NCI-H2081 treated with DMSO at 0.1 percent for 48 hours (cell line): ENCODE measurements at regions not wholly inside any gene's neighbourhood (a gene's known extent, or its start where the extent isn't known, plus 50 kb on each side); places are given as distances from the start of the nearest gene placed in this dataset.
"Not testable (repeated sequence)": the region's sequence is repeated elsewhere in the genome, so short reads cannot be mapped to it uniquely, and the experiment has no call there.

Experiments used
- DNase-seq: peaks from one replicate; lab custom pipeline; 2025; lab: John Stamatoyannopoulos, UW

DNA sequence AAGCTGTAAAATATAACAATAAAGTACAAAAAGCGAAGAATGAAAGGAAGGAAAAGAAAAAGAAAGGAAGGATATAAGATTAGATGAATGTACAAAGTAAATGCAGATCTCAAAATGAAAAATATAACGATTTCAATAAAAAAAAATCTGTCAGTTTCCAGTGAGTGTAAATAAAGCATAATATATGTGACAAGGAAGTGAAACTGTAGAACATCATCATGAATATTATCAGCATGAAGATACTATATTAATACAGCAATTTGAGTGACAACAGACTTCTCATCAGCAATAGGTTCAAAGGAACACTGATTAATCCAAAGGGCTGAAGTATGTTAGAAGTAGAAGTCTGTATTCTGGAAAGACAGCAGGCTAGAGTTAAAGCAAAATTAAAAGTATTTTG, 659.5 kb upstream of the MBL2 start:
- DNase-seq: no peak

DNA sequence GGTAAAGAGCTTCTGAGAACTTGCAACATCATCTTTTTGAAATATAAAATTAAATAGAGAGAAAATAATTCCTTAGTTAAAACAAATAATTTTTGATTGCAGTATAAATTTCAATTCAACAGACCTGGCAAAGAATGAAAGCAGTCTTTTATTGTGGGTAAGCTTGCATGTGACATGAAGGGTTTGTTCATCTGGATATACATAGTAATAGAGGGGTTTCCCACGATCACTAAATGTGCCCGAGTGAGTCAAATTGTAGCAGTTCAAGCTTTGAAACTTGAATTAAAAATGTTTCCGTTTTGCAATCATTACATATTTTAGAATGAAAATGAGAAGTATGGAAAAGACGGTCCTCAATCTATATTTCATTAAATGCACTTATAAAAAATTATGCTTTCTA, 658.4 kb upstream of the MBL2 start:
- no peak for DNase-seq

DNA sequence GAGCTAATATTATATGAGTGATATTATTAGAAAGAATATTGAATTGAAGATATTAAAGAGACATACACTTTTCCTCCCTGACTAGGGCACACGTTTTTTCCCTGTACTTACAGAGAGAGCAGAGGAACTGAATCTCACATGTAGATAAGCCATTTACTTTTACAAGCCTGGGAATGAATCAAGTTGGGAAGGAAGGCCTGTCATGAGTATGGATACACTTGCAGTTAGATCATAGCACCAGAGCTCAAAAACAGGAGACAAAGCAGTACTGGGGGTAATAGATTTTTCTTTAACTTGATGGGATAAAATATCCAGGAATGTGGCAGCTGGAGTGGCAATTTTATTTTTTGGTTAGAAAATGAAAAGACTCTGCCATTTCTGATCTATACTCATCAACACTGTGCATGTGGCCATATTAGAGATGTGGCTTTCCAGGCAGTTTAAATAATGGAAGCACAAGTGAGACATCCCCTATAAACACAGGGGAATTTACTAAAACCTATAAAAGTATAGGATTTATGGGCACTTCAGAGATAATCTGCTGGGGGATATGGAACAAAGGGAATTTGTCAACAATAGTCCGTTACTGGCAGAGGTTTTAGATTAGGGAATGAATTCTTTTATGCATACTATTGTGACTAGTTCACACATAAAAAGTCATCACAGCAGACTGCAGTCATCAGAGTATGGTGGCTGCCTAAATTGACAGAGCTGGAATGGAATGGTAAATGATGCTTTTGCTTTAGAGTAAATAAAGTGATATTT, 657.7 kb upstream of the MBL2 start:
- DNase-seq: no peak

DNA sequence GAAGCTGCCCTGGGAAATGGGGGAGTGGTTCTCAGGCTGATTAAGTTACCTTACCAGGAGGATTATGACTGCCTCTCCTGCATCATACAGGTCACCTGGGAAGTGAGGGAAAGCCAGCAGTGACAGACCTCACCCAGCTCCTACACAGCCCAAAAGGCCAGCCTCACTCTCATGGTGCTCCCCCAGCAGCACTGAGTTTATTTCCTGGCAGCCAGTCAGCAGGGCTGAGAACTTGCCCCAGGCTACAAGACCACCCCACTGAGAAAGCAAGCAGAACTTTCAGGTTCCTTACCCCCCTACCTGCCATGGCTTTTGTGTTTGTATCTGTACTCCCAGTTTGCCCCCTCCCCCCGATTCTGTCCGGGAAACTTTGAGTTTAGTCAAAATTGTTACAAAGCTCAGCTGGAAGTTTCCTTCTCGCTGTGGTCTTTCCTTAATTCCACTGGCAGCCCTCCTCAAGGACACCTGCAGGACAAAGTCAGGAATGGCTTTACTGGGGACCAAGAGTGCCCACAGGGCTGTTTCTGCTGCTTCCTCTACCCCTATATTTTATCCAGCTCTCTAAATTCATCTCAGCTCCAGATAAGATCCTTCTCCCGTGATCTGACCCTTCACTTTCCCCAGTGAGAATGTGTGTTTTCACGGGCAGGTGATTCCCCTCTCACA, 649.8 kb upstream of the MBL2 start:
- DNase-seq: no peak

- DNase-seq: no peak
These were observed 640.1 kb upstream of the MBL2 start for GRCh38 chr10:53412651-53413050.

- DNase-seq: no peak
These were observed 633.9 kb upstream of the MBL2 start for GRCh38 chr10:53406532-53406931.

DNA sequence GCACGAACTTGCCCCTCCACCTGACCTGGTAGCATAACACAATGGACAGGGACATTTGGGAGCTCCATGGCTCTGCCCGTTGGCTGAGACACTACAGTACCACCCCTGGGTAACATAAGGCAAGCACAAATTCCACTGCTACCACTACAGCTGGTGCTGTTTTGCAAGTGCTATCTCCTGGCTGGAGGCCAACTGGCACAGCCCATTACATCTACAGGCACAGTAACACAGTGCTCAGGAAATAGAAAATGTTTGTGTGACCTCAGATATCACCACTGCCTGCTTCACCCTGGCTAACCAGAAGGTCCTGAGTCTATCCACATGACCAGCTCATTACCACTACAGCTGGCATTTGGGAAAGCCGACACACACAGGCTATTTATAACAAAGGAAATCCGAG, 631.1 kb upstream of the MBL2 start:
- DNase-seq: no peak

DNA sequence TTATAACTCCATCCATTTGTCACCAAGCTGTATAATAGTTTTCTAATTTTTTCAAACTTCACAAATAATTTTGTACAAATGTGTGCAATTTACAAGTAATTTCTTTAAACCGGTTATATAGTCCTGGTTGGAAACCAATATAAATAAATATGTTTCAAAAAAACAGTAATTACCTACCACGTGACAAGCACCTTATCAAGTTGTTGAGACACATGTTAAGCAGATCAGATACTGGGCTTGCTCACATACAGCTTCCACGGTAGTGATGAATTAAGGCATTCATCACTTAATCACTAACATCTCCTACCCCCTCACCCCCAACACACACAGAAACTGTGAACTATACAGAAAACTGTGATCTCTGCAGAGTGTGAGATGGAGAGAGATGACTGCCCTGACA, 630.0 kb upstream of the MBL2 start:
- no peak for DNase-seq

DNA sequence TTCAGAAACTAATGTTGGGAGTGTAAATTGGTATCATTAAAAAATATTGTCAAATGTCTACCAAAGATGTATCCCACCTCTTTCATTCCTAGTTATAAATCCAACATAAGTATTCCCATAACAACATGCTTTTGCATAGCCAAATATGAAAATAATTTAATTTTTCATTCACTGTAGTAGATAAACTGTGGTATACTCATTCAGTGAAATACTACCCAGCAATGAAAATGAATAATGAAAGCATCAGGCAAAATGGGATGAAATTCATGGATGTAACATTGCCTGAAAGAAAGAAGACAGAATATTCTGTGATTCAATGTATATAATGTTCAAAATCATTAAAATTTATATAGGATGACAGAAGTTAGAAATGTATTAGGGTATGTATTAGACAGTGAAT, 629.0 kb upstream of the MBL2 start:
- no peak for DNase-seq

DNA sequence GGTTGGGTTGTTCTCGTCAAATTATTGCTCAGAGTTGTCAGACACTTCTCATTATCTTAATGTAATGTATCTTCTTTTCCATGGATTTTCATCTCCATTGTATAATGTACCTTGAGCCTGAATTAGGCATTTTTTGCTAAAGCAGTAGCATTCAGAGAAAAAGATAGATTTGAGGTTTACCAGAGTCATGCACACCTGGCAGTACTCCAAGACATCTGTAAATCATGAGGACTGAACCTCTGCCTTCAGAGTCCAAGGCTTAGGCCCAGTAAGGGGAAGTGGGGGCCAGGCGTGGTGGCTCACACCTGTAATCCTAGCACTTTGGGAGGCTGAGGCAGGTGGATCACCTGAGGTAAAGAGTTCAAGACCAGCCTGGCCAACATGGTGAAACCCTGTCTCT, 624.3 kb upstream of the MBL2 start:
- no peak for DNase-seq

- DNase-seq: no peak
These were observed 622.9 kb upstream of the MBL2 start for GRCh38 chr10:53395449-53395848.

DNA sequence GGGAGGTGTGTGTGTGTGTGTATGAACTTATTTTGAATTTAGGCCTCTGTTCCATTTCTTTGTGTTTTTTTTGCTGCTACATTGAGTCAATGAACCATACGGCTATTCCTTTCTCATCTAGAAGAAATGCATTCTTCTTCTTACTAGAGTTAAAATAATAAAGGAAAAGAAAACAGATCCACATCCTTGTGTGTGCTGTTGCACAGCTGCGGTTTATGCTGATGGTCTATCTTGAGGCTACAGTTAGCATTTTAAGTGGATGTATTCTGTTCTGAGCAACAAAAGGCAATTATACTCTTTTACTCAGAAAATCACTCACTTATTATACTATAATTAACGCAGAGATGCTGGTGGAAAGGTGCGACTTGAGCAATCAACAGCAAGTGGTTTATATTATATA, 615.0 kb upstream of the MBL2 start:
- no peak for DNase-seq

DNA sequence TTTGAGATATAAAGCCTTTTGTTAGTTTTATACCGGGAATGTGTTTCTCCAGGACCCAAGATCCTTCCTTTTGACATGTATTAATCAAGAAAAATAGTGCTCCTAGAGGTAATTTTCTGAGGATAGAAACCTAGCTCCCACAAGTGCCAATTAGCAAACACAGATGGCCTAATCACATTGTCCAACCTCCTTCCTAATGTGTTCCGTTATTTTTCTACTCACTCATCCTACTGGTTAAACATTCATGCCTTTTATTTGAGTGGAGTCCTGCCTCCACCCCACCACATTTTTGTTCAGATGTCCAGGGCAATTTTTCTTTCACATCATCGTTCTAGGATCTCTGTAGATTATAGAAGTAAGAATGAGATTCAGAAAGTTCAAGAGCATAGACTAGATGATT, 610.0 kb upstream of the MBL2 start:
- DNase-seq: no peak

DNA sequence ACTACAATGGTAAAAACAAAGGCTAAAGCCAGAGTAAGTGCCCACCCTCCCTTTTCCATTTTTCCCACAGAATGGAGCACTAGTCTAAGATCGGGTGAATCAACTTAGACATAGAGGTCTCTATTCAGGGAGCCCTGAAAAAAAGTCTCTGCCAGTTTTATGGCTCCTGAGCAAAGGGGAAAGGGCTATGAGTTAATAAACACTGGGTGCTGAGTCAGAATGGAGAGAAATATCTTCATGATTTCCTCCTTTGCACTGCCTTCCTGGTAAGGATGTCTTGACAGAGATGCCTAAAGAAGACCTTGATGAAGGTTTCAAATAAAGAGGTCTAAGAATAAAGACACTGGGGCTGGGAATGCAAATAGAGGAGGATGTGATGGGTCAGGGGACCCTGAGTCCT, 607.4 kb upstream of the MBL2 start:
- no peak for DNase-seq

- no peak for DNase-seq
These were observed 597.8 kb upstream of the MBL2 start for GRCh38 chr10:53370347-53370746.

GRCh38 chr10:53361936-53362335, 589.4 kb upstream of the MBL2 start:
- no peak for DNase-seq

GRCh38 chr10:53361281-53361680, 588.7 kb upstream of the MBL2 start:
- DNase-seq: no peak

GRCh38 chr10:53358978-53359377, 586.4 kb upstream of the MBL2 start:
- not testable (repeated sequence) for DNase-seq

- no peak for DNase-seq
These were observed 586.0 kb upstream of the MBL2 start for GRCh38 chr10:53358536-53358935.

DNA sequence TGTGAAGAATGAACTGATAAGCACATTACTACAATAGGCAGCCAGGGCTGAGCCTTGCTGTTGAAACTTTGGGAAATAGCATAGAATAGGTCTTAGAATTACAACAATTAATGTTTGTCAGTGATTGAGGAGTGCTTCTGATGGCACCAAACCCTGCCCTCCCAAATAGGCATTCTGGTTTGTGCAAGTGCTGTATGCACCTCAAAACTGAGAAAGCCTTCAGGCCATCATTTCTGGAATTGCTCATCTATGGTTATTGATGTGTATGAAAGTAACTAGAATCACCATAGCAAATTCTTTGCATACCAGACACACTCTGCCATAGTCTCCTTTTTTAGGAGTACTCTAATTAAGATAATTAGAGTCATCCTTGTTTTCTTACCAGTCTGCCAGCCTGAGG, 585.0 kb upstream of the MBL2 start:
- DNase-seq: no peak

DNA sequence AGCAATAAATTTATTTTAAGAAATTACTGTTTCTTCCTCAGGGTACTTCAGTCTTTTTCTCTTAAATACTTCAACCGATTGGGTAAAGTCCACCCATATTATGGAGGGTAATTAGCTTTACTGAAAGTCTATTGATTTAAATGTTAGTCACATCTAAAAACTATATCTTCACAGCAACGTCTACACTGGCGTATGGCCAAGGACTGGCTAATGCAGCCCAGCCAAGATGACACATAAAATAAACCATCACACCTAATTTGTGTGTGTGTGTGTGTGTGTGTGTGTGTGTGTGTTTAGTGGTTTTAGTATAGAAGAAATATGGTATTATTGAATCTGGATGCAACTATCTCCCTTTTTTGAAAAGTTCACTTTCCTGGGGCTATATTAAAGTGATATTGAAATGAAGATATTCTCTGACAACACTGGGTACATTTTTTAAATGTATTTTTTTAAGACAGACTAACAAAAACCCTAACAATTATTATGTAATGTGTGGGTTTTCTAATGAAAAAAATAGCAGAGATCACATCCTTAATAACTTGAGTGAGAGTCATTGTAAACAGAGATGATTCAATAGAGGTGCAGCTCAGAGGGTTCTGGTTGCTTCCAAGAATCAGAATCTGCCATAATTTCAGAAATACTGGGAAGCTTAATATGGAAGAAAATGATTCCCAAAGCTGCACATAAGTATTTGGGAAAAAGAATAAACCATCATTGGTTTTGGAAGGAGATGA, 584.2 kb upstream of the MBL2 start:
- DNase-seq: no peak

DNA sequence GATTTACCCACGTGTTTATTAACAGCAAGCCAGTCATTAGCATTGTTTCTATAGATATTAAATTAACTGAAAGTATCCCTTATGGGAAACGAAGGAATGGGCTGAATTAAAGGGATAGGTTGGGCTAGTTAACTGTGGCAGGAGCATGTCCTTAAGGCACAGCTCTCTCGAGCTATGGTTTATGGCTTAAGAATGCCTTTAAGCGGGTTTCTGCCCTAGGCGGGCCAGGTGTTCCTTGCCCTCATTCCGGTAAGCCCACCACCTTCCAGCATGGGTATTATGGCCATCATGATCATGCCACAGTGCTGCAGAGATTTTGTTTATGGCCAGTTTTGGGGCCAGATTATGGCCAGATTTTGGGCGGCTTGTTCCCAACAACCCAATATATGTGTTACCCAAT, 569.9 kb upstream of the MBL2 start:
- not testable (repeated sequence) for DNase-seq

DNA sequence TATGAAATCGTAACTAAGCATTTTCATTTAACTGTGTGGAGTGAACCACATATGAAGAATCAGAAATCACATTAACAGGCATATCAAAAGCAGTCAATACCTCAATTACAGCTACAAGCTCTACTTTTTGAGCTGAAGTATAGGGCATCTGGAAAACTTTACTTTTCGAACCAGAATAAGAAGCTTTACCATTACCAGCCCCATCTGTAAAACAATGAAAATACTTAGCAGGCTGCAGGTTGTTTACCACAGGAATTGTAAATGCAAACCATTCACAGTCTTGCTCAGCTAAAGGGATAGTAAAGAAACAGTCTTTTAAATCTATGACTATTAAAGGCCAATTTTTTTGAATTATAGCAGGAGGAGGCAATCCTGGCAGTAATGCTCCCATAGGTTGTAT, 565.6 kb upstream of the MBL2 start:
- DNase-seq: not testable (repeated sequence)
